Mucosa of rectum (tissue), 2 donors: ENCODE measurements at regions not wholly inside any gene's neighbourhood (a gene's known extent, or its start where the extent isn't known, plus 50 kb on each side); places are given as distances from the start of the nearest gene placed in this dataset.

Source experiments
- H3K27ac ChIP-seq, 2 donors: one replicate each; pipeline ENCODE4 v1.7.0; 2013; ENCODE audit warnings: inconsistent platforms in 2 of 2, low read depth in 2 of 2, low read length in 2 of 2
- H3K27me3 ChIP-seq, 2 donors: one replicate each; pipeline ENCODE4 v1.7.0; 2013; ENCODE audit warnings: low read length in 2 of 2; ENCODE audit not compliant: control insufficient read depth in 2 of 2, insufficient read depth in 2 of 2
- H3K36me3 ChIP-seq, 2 donors: one replicate each; pipeline ENCODE4 v1.7.0; 2013; ENCODE audit warnings: low read length in 2 of 2; ENCODE audit not compliant: control insufficient read depth in 2 of 2, insufficient read depth in 2 of 2
- H3K4me1 ChIP-seq, 2 donors: one replicate each; pipeline ENCODE4 v1.7.0; 2013; ENCODE audit warnings: low read length in 2 of 2, mild to moderate bottlenecking in 1 of 2; ENCODE audit not compliant: control insufficient read depth in 2 of 2, insufficient read depth in 2 of 2
- H3K4me3 ChIP-seq, 2 donors: one replicate each; pipeline ENCODE4 v1.7.0; 2013; ENCODE audit warnings: low read length in 2 of 2
- H3K9ac ChIP-seq, 2 donors: one replicate each; pipeline ENCODE4 v1.7.0; 2013; ENCODE audit warnings: low read length in 2 of 2, low read depth in 1 of 2, mild to moderate bottlenecking in 1 of 2
- H3K9me3 ChIP-seq, 2 donors: one replicate each; pipeline ENCODE4 v1.7.0; 2013; ENCODE audit warnings: low read length in 2 of 2; ENCODE audit not compliant: control insufficient read depth in 2 of 2
- donor health status: healthy.
- donor health status: Normal muscosa, but diverticular disease.

DNA sequence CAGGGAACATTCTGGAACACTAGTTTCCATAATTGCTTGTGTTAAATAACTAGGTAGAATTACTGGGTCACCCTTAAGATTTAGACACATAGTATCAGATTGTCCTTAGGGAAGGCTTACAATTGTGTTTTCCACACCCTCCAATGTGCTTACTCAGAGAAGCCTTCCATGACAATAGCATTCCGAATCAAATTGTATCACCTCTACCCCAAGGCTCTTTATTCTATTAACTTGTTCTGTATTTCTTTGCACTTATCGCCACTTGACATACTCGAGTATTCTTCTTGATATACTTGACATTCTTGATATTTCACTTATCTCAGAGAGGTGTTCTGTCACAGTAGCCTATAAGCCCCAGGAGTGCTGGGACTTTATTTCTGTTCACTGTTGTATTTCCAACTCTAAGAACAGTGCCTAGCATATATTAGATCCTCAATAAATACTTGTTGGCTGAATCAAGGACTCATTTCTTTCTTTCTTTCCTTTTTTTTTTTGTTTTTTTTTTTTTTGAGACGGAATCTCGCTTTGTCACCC is 238.9 kb upstream of the PDZRN3 start:
- Histone ChIP-seq H3K4me1 (no peaks in the 10 kb centered on the region), H3K4me3 (no peak overlapping the region), H3K9me3 (no peaks in the 10 kb centered on the region), H3K27me3 (no peaks in the 10 kb centered on the region), H3K36me3 (no peaks in the 10 kb centered on the region), H3K27ac (no peak overlapping the region), H3K9ac (no peak overlapping the region)

DNA sequence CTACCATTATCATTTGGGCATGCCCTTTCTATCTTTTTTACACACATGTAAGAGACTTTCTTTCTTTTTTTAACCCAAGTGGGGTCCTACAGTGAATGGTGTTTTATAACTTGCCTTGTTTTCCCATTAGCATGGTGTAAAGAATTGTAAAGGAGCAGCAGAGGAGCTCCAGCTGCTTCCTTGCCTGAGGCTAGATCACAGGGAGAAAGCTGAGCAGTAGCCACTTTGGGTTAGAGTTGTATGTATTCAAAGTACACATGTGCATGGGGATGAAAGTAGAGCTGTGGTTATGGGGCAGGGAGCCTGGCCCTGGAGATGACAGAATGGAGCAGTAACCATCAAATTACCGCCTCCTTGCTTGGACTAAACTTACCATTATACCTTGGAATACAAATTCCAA is 231.1 kb upstream of the PDZRN3 start:
- Histone ChIP-seq H3K27me3 (no peaks in the 10 kb centered on the region), H3K36me3 (no peaks in the 10 kb centered on the region), H3K9ac (no peak overlapping the region), H3K4me1 (no peaks in the 10 kb centered on the region), H3K4me3 (no peak overlapping the region), H3K9me3 (no peaks in the 10 kb centered on the region), H3K27ac (no peak overlapping the region)

DNA sequence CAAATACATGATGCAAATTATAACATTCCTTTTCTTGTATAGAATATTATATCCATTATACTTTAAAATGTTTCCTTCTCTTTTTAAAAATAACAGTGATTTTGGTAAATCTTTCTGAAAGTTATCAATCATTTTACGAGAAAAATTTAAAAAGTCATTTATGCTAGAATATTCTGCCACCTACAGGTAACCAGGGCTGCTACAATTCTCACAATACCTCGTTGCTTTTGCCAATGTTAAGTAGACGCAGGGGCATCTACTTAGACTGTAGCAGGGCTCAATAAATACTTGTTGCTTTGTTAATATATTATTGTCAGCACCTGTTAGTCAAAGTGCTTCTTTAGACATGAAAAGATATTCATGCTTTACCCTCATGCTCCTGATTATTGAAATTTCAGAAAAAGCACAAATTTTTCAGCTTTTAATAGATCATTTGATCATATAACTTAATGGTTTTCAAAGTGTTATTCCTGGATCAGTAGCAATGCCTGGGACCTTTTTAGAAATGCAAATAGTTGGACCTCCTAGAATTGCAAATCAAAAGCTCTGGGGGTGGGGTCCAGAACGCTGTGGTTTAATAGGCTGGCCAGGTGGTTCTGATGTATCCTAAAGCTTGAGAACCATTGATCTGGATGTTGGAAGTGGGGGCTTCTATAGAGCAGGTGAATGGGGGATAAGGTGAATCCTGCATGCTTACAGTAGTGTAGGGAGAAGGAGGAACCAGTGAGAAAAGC is 223.6 kb upstream of the PDZRN3 start:
- Histone ChIP-seq H3K27me3 (no peaks in the 10 kb centered on the region), H3K4me3 (no peak overlapping the region), H3K4me1 (no peaks in the 10 kb centered on the region), H3K9me3 (no peaks in the 10 kb centered on the region), H3K27ac (no peak overlapping the region), H3K9ac (no peak overlapping the region), H3K36me3 (no peaks in the 10 kb centered on the region)

DNA sequence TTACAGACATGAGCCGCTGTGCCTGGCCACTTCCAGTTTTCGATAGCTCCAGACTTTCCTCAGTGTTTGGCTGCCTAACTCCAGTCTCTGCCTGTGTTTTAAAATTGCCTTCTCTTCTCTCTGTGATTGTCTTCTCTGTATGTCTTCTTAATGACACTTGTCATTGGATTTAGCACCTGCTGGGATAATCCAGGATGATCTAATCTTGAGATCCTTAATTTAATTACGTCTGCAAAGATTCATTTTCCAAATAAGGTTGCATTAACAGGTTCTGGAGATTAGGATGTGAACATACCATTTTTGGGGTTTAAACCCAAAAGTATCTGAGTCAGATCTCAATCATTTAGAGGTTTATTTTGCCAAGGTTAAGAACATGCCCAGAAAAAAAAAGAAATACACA is 222.2 kb upstream of the PDZRN3 start:
- Histone ChIP-seq H3K4me3 (no peak overlapping the region), H3K9me3 (no peaks in the 10 kb centered on the region), H3K27me3 (no peaks in the 10 kb centered on the region), H3K9ac (no peak overlapping the region), H3K4me1 (no peaks in the 10 kb centered on the region), H3K36me3 (no peaks in the 10 kb centered on the region), H3K27ac (no peak overlapping the region)

DNA sequence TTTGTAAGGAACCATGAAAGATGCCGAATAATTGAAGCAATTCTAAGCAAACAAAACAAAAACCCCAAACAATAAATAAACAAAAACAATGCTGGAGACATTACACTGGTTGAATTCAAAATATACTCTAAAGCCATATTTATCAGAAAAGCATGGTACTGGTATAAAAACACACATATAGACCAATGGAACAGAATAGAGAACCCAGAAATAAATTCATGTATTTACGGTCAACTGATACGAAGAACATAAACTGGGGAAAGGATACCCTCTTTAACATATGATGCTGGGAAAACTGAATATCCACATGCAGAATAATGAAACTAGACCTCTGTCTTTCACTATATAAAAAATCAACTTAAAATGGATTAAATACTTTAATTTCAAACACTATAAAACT is 214.3 kb upstream of the PDZRN3 start:
- Histone ChIP-seq H3K4me1 (no peaks in the 10 kb centered on the region), H3K4me3 (no peak overlapping the region), H3K27ac (no peak overlapping the region), H3K27me3 (no peaks in the 10 kb centered on the region), H3K9ac (no peak overlapping the region), H3K9me3 (no peaks in the 10 kb centered on the region), H3K36me3 (no peaks in the 10 kb centered on the region)

DNA sequence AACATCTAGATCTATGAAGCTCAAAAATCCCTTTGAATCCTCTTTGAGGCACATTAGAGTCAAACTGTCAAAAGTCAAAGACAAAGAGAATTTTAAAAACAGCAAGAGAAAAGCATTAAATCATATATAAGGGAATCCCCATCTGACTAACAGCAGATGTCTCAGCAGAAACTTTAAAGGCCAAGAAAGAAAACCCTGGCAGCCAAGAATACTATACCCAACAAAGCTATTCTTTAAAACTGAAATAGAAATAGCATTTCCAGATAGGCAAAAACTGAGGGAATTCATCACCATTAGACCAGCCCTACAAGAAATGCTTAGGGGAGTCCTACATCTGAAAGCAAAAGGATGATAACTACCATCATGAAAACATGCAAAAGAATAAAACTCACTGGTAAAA is 211.2 kb upstream of the PDZRN3 start:
- H3K27me3 ChIP-seq = no peaks in the 10 kb centered on the region
- H3K36me3 ChIP-seq = no peaks in the 10 kb centered on the region
- no peak overlapping the region for H3K4me3 ChIP-seq
- H3K4me1 ChIP-seq = no peaks in the 10 kb centered on the region
- no peak overlapping the region for H3K9ac ChIP-seq
- no peak overlapping the region for H3K27ac ChIP-seq
- no peaks in the 10 kb centered on the region for H3K9me3 ChIP-seq

DNA sequence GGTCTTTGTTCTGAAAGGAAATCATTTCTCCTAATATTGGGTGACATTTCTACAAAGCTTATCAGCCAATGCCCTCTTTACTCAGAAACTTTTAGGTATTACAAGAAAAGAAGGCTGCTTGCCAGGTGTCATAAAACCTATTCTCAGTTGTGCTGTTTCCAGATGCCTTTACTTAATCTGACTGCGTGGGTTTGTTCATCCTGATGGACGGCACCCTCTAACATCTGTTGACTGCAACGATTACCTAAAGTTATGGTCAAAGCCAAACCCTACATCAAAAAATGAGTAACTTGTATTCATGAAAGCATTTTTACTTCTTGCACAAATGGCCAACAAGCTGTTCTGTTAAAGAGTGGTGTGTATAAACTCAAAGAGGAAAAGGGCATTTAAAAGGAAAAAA is 207.7 kb upstream of the PDZRN3 start:
- no peaks in the 10 kb centered on the region for H3K27me3 ChIP-seq
- H3K4me3 ChIP-seq = no peak overlapping the region
- H3K4me1 ChIP-seq = peaks cover 8 to 9% of the 10 kb centered on the region in 2 donors
- H3K36me3 ChIP-seq = no peaks in the 10 kb centered on the region
- H3K9me3 ChIP-seq = no peaks in the 10 kb centered on the region
- H3K27ac ChIP-seq = no peak overlapping the region
- H3K9ac ChIP-seq = no peak overlapping the region

DNA sequence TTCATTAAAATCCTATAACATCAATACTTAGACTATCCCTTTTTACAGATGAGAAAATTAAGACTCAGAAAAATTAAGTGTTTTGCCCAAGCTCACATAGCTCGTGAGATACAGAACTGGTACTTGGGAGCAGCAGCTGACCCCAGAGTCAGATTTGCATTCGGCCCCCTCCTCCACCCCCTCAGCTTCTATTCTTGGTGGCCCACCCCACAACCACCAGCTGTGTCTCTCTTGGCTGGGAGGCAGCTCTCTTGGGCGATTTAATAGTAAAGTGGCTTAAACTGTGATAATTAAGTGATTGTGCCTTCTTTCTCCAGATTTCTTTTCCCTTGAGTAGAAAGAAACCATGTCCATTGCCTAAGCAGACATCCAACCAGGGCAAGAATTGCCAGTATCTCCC is 203.6 kb upstream of the PDZRN3 start:
- no peak overlapping the region for H3K9ac ChIP-seq
- H3K4me3 ChIP-seq = no peak overlapping the region
- peak overlapping the region; percentile 54 to 75 for H3K27ac ChIP-seq
- H3K4me1 ChIP-seq = peaks cover 8 to 14% of the 10 kb centered on the region in 2 donors
- H3K36me3 ChIP-seq = no peaks in the 10 kb centered on the region
- H3K27me3 ChIP-seq = no peaks in the 10 kb centered on the region
- H3K9me3 ChIP-seq = no peaks in the 10 kb centered on the region

DNA sequence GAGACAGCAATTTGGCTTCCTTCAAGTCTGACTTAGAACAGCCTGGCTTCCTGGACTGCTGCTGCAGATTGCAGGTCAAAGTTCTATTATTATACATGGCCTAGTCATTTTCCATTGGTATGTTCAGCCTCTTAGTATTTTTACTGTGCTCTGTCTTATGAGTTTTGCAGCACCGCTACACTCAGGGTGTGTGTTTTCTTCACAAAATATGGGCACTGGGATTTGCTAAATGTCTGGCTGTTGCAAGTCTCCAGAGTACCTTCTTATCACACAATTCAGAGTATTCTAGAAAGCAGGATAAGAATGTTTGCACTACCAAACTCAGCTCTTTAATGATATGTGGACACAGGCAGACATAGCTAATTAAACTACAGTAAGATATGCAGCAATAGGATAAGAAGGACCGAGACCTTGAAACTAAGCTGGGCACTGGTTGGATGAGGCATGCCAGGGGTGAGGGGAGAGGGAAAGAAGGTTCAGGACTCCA is 203.0 kb upstream of the PDZRN3 start:
- Histone ChIP-seq H3K4me3 (peak overlapping the region in 1 of 2 donors; percentile 32), H3K27me3 (no peaks in the 10 kb centered on the region), H3K9ac (no peak overlapping the region), H3K9me3 (no peaks in the 10 kb centered on the region), H3K27ac (peak overlapping the region; percentile 75 to 79), H3K4me1 (peaks cover 8 to 14% of the 10 kb centered on the region in 2 donors), H3K36me3 (no peaks in the 10 kb centered on the region)

DNA sequence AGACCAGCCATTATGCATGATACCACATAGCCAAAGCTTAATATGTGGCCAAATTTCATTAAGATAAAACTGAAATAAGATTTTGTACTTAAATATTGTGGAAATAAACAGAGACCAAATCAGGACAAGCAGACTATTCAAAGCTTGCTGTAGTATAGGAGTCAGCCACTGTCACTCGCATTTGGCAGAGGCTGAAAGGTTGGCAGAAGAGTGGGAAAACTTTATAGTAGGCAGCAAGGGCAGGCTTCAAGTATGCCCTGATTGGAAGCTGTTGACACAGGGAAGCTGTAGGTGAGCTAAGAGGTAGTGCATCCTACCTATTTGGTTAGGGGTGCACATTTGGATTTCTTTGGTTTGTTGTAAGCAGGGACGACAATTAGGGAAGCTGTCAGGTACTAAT is 202.5 kb upstream of the PDZRN3 start:
- Histone ChIP-seq H3K4me3 (no peak overlapping the region), H3K27me3 (no peaks in the 10 kb centered on the region), H3K36me3 (no peaks in the 10 kb centered on the region), H3K27ac (peak overlapping the region; percentile 75 to 79), H3K9me3 (no peaks in the 10 kb centered on the region), H3K4me1 (peaks cover 8 to 14% of the 10 kb centered on the region in 2 donors), H3K9ac (no peak overlapping the region)
